Calu3 (cell line): ENCODE measurements at regions not wholly inside any gene's neighbourhood (a gene's known extent, or its start where the extent isn't known, plus 50 kb on each side); places are given as distances from the start of the nearest gene placed in this dataset.

Source experiments
- BruUV-seq: library from RNA; stranded (reverse); fragments of 400-500 nt; replicated peaks from 2 replicates; lab custom pipeline; 2021; lab: Mats Ljungman, UMichigan
- CTCF ChIA-PET: fragments of 300-600 bp; sonication (Branson Sonifier 250); formaldehyde crosslinking; loops from one replicate; lab custom pipeline; 2022; ENCODE audit warnings: antibody characterized with exemption; lab: Charles Lee
- DNase-seq: peaks from one replicate; pipeline ENCODE4 v3.0.0; 2022
- H3K27ac Mint-ChIP-seq: one replicate; pipeline ENCODE4 v1.8.0; 2022; ENCODE audit warnings: mixed read lengths; ENCODE audit not compliant: unreplicated experiment
- H3K27me3 Mint-ChIP-seq: one replicate; pipeline ENCODE4 v1.8.0; 2022; ENCODE audit warnings: mixed read lengths; ENCODE audit not compliant: unreplicated experiment
- H3K36me3 Mint-ChIP-seq: one replicate; pipeline ENCODE4 v1.8.0; 2022; ENCODE audit warnings: mild to moderate bottlenecking, moderate library complexity, mixed read lengths; ENCODE audit not compliant: insufficient read depth, unreplicated experiment
- H3K4me1 Mint-ChIP-seq: one replicate; pipeline ENCODE4 v1.8.0; 2022; ENCODE audit warnings: mild to moderate bottlenecking, low read depth, mixed read lengths; ENCODE audit not compliant: unreplicated experiment
- H3K4me3 Mint-ChIP-seq: one replicate; pipeline ENCODE4 v1.8.0; 2022; ENCODE audit warnings: mild to moderate bottlenecking, low read depth, moderate library complexity, mixed read lengths; ENCODE audit not compliant: unreplicated experiment
- H3K9me3 Mint-ChIP-seq: one replicate; pipeline ENCODE4 v1.8.0; 2022; ENCODE audit warnings: low read depth, mixed read lengths; ENCODE audit not compliant: unreplicated experiment
- intact Hi-C: fragments of 100-400 bp; cut with micrococcal nuclease; formaldehyde crosslinking; loops from one replicate; pipeline ENCODE4 v1.10.0; 2022; ENCODE audit not compliant: unreplicated experiment
- TF ChIP-seq, protein P1 (sequence below): fragments of 200-600 bp; IDR thresholded peaks from one replicate; pipeline ENCODE4 v1.8.0; 2022; ENCODE audit warnings: antibody characterized with exemption; ENCODE audit not compliant: unreplicated experiment

DNA sequence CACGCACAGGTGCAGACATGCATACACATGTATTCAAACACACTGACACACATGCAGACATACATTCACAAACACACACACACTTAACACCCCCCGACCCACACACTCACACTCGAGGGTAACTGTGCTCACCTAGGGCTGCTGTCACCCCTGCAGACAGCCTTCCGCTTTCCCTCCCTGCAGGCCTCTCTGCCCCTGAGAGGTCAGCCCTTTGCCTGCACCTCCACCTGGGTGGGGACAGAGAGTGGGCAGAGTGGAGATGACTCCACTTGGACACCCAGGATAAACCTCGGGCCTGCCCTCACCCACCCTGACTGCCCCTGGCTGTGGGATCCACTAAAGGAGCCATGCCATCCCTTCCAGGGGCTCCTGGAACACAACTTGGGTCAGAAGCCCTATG is 264.3 kb downstream of the PTPRU start:
- Mint-ChIP-seq H3K27ac (no peak overlapping the region), H3K36me3 (no peaks in the 10 kb centered on the region), H3K27me3 (peaks cover 94% of the 10 kb centered on the region), H3K4me3 (no peak overlapping the region), H3K9me3 (peaks cover 2% of the 10 kb centered on the region), H3K4me1 (no peaks in the 10 kb centered on the region)
- intact Hi-C loops, result loop anchor here (10.0 kb wide), 1 partner anchor 1204 kb away; no protein-coding TSS in a partner anchor
- TF ChIP-seq, protein P1, sequence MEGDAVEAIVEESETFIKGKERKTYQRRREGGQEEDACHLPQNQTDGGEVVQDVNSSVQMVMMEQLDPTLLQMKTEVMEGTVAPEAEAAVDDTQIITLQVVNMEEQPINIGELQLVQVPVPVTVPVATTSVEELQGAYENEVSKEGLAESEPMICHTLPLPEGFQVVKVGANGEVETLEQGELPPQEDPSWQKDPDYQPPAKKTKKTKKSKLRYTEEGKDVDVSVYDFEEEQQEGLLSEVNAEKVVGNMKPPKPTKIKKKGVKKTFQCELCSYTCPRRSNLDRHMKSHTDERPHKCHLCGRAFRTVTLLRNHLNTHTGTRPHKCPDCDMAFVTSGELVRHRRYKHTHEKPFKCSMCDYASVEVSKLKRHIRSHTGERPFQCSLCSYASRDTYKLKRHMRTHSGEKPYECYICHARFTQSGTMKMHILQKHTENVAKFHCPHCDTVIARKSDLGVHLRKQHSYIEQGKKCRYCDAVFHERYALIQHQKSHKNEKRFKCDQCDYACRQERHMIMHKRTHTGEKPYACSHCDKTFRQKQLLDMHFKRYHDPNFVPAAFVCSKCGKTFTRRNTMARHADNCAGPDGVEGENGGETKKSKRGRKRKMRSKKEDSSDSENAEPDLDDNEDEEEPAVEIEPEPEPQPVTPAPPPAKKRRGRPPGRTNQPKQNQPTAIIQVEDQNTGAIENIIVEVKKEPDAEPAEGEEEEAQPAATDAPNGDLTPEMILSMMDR, result no peak
- no peak for DNase-seq
- CTCF ChIA-PET, result no interaction called here
- no TSS peak for BruUV-seq

DNA sequence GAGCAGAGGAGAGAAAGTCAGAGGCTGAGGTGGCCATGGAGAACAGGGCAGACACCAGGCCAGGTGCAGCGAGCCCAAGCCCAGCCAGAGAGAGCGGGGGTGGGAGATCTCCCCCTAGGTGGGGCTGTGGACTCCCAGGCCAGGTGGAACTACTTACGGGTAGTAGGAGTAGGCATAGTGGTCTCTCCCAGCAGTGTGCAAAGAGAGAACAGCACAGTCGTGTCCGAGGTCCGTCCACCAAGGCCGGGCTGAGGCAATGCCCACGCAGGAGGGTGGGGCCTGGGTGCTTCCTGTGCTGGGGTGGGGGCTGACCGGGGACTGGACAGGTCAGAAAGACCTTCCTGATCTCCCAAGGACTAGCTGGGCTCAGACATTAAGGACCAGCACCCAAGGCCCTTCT is 263.7 kb downstream of the PTPRU start:
- Mint-ChIP-seq H3K4me1 (no peaks in the 10 kb centered on the region), H3K27me3 (peaks cover 89% of the 10 kb centered on the region), H3K36me3 (no peaks in the 10 kb centered on the region), H3K27ac (no peak overlapping the region), H3K4me3 (no peak overlapping the region), H3K9me3 (peaks cover 2% of the 10 kb centered on the region)
- CTCF ChIA-PET, result no interaction called here
- intact Hi-C loops, result loop anchor here (10.0 kb wide), 1 partner anchor 1205 kb away; no protein-coding TSS in a partner anchor
- TF ChIP-seq, protein P1, result no peak
- DNase-seq, result no peak
- BruUV-seq, result no TSS peak

DNA sequence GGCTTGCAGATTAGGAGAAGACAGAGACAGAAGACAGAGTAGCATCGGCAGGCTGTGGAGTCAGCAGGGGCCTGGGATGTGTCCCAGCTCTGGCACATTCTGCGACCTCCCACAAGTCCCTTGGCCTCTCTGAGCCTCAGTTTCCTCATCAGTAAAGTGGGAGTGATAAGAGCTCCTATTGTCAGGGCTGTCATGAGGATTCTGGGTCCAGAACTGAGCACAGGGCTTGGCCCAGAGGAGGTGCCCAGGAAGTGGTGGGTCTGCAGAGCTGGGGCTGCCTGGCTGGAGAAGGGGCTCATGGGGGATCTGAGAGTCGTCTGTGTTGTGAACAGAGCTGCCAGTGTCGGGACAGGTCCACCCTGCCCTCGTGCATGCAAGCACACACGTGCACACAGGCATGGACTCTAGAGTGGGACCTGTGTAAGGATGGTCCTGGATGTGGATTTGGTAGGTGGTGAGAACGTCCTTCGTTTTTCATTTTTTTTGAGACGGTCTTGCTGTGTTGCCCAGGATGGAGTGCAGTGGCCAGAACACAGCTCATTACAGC is 262.9 kb downstream of the PTPRU start:
- no peak overlapping the region for H3K4me3 Mint-ChIP-seq
- no peaks in the 10 kb centered on the region for H3K4me1 Mint-ChIP-seq
- intact Hi-C loops, result no loop called here
- H3K27ac Mint-ChIP-seq, result no peak overlapping the region
- CTCF ChIA-PET, result no interaction called here
- TF ChIP-seq, protein P1, result no peak
- BruUV-seq, result no TSS peak
- peaks cover 80% of the 10 kb centered on the region for H3K27me3 Mint-ChIP-seq
- DNase-seq, result no peak
- H3K36me3 Mint-ChIP-seq, result no peaks in the 10 kb centered on the region
- H3K9me3 Mint-ChIP-seq, result peaks cover 2% of the 10 kb centered on the region

DNA sequence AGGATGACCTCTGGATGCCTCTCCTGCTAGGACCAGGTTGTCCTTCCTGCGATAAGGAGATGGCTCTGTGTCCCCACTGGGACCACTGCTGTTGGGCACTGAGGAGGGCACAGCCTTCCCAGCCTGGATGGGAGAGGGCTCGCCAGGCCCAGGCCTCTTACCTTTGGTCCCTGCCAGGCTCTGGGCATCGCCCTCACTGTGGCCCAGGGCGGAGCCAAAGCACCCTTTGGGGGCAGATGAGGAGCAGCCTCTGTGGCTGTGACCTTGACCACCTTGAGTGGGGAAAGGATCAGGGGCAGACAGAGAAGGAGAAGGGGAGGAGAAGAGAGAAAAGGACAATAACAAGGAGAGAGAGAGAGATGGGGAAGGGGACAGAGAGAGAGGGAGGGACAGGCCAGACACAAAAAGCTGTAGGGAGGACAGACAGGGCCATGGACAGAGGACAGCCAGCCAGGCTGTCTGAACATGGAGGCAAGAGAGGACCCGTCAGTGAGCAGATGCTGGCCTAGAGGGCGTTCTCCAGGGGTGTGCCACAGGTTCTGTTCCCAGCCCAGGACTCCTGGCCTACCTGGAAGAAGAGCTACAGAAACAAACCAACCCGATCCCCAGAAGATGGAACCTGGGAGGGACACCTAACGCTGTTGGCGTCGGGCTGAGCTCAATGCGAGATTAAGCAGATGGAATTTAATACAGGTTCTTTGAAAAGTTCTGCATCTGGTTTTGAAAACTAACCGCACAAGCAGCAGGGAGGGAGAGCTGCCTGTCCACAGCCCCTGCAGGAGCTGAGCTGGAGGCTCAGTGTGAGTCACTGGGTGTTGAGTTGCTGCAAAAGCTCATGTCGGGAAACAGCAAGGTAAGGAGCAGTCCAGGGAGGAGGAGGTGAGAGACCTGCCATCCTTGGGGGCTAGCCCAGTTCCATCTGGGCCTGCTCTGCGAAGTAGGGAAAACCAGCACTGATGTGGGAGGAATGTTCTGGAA is 262.1 kb downstream of the PTPRU start:
- CTCF ChIA-PET, result no interaction called here
- Mint-ChIP-seq H3K4me3 (no peak overlapping the region), H3K4me1 (no peaks in the 10 kb centered on the region), H3K27me3 (peaks cover 72% of the 10 kb centered on the region), H3K36me3 (no peaks in the 10 kb centered on the region), H3K9me3 (peaks cover 2% of the 10 kb centered on the region), H3K27ac (no peak overlapping the region)
- BruUV-seq, result no TSS peak
- intact Hi-C loops, result no loop called here
- no peak for DNase-seq
- TF ChIP-seq, protein P1, result no peak
